Ovary (tissue), 7 donors: ENCODE measurements at regions not wholly inside any gene's neighbourhood (a gene's known extent, or its start where the extent isn't known, plus 50 kb on each side); places are given as distances from the start of the nearest gene placed in this dataset.

ENCODE experiments used
- DNase-seq, 5 donors: peaks; one replicate each; pipeline ENCODE4 v3.0.0-alpha.2; 2019 to 2020
- H3K27ac ChIP-seq, 2 donors: fragments of 200-600 bp; one replicate each; pipeline versions ENCODE4 v1.5.1 to v1.8.0; 2019 to 2022
- H3K27me3 ChIP-seq: fragments of 200-600 bp; one replicate; pipeline ENCODE4 v1.8.0; 2022
- H3K36me3 ChIP-seq: fragments of 200-600 bp; sonication (generic); one replicate; pipeline ENCODE4 v1.5.1; 2019
- H3K4me1 ChIP-seq: one replicate; pipeline ENCODE4 v1.8.1; 2013; ENCODE audit warnings: mild to moderate bottlenecking, moderate library complexity; ENCODE audit not compliant: insufficient read depth
- H3K4me3 ChIP-seq: fragments of 200-600 bp; sonication (generic); one replicate; pipeline ENCODE4 v1.5.1; 2017
- H3K9me3 ChIP-seq, 2 donors: fragments of 200-600 bp in 1 of 2; sonication (generic) in 1 of 2; one replicate each; pipeline versions ENCODE4 v1.5.1 to v1.8.1; 2013 to 2019; ENCODE audit warnings: mild to moderate bottlenecking in 1 of 2, moderate library complexity in 1 of 2
- CTCF ChIP-seq, 3 donors: fragments of 450-650 bp in 2 of 3; fragments of 200-600 bp in 1 of 3; IDR thresholded peaks; one replicate each; pipeline versions ENCODE4 v1.5.1 to v1.8.0; 2016 to 2022; ENCODE audit warnings: antibody characterized with exemption in 3 of 3, mild to moderate bottlenecking in 1 of 3
- EP300 ChIP-seq: sonication (generic); formaldehyde crosslinking; IDR thresholded peaks from one replicate; pipeline ENCODE4 v1.6.1; 2017; ENCODE audit warnings: antibody characterized with exemption
- POLR2A ChIP-seq: fragments of 450-650 bp; IDR thresholded peaks from one replicate; pipeline ENCODE4 v1.6.1; 2017; ENCODE audit warnings: antibody characterized with exemption, mild to moderate bottlenecking, moderate library complexity
- WGBS, 3 donors: extraction: QIAGEN DNeasy Blood & Tissue Kit in 1 of 3; methylation state at CpG; one replicate each; pipeline versions ENCODE4 v1.1.5 to v1.1.7; 2013 to 2017; 5-methylcytosine and 5-hydroxymethylcytosine counted together
- intact Hi-C, 4 donors: fragments of 100-400 bp; cut with DNase I; formaldehyde crosslinking; loops; one replicate each; pipeline versions ENCODE4 v1.11.0 to v1.15.1; 2022 to 2023
- donor health status: DM: no; HTN: no; CAD: no; lungs with moderate emphysema.
- donor health status: DM: no; HTN: no; CAD: no.
- donor health status: Bipolar disorder and iron deficiency.
- donor health status: DM: no; HTN: no; CAD: no.
- donor health status: DM: yes; HTN: yes; CAD: no.

- Histone ChIP-seq H3K27me3 (no peaks in the 10 kb centered on the region), H3K4me3 (no peak overlapping the region), H3K36me3 (no peaks in the 10 kb centered on the region), H3K27ac (no peak overlapping the region), H3K4me1 (peaks cover 2% of the 10 kb centered on the region), H3K9me3 (no peaks in the 10 kb centered on the region)
- TF ChIP-seq EP300 (no peak), CTCF (IDR thresholded peaks at IDR 0.05) (no peak), POLR2A (no peak)
- intact Hi-C loops = loop anchor here (5.0 to 10.0 kb wide), 5 partner anchors 170 to 390 kb away; no protein-coding TSS in a partner anchor
- DNase-seq = no peak
- WGBS, 3 donors = 65 to 72% (median 71%) methylated on average over 5 of the region's 5 CpGs
Observed at GRCh38 chr12:76622351-76622750, 62.8 kb upstream of the OSBPL8 start.

GRCh38 chr12:76622915-76623314, 63.3 kb upstream of the OSBPL8 start:
- no peaks in the 10 kb centered on the region for H3K27me3 ChIP-seq
- H3K27ac ChIP-seq = no peak overlapping the region
- intact Hi-C loops = loop anchor here (5.0 to 10.0 kb wide), 5 partner anchors 169 to 389 kb away; no protein-coding TSS in a partner anchor
- no peaks in the 10 kb centered on the region for H3K36me3 ChIP-seq
- H3K4me1 ChIP-seq = peaks cover 2% of the 10 kb centered on the region
- no peak for TF ChIP-seq CTCF (IDR thresholded peaks at IDR 0.05)
- no peak for TF ChIP-seq POLR2A
- TF ChIP-seq EP300 = no peak
- no peak for DNase-seq
- no peak overlapping the region for H3K4me3 ChIP-seq
- H3K9me3 ChIP-seq = no peaks in the 10 kb centered on the region

- TF ChIP-seq POLR2A (no peak), EP300 (no peak), CTCF (IDR thresholded peaks at IDR 0.05) (no peak)
- H3K27me3 ChIP-seq = no peaks in the 10 kb centered on the region
- H3K36me3 ChIP-seq = no peaks in the 10 kb centered on the region
- no peak overlapping the region for H3K27ac ChIP-seq
- no peak overlapping the region for H3K4me3 ChIP-seq
- 95 to 100% (median 96%) methylated on average over 2 of the region's 2 CpGs for WGBS, 3 donors
- no peak for DNase-seq
- intact Hi-C loops = loop anchor here (5.0 to 10.0 kb wide), 5 partner anchors 168 to 388 kb away; no protein-coding TSS in a partner anchor
- no peaks in the 10 kb centered on the region for H3K9me3 ChIP-seq
- H3K4me1 ChIP-seq = peaks cover 2% of the 10 kb centered on the region
Observed at GRCh38 chr12:76623931-76624330, 64.4 kb upstream of the OSBPL8 start.

GRCh38 chr12:76627346-76628135, 68.0 kb upstream of the OSBPL8 start:
- 73 to 78% (median 75%) methylated on average over 4 of the region's 4 CpGs for WGBS, 3 donors
- no peaks in the 10 kb centered on the region for H3K9me3 ChIP-seq
- no peaks in the 10 kb centered on the region for H3K36me3 ChIP-seq
- no peak for TF ChIP-seq POLR2A
- no peak for TF ChIP-seq EP300
- intact Hi-C loops = loop anchor here in 2 of 4 donors (10.0 kb wide), 2 partner anchors 167 to 377 kb away; no protein-coding TSS in a partner anchor
- no peak overlapping the region for H3K4me3 ChIP-seq
- no peak for DNase-seq
- H3K4me1 ChIP-seq = no peaks in the 10 kb centered on the region
- no peak overlapping the region for H3K27ac ChIP-seq
- H3K27me3 ChIP-seq = no peaks in the 10 kb centered on the region

GRCh38 chr12:76628745-76629144, 69.2 kb upstream of the OSBPL8 start:
- TF ChIP-seq EP300 = no peak
- TF ChIP-seq CTCF (IDR thresholded peaks at IDR 0.05) = no peak
- TF ChIP-seq POLR2A = no peak
- no peaks in the 10 kb centered on the region for H3K4me1 ChIP-seq
- H3K9me3 ChIP-seq = no peaks in the 10 kb centered on the region
- H3K36me3 ChIP-seq = no peaks in the 10 kb centered on the region
- H3K4me3 ChIP-seq = no peak overlapping the region
- no peak for DNase-seq
- H3K27me3 ChIP-seq = no peaks in the 10 kb centered on the region
- intact Hi-C loops = loop anchor here in 2 of 4 donors (10.0 kb wide), 2 partner anchors 166 to 376 kb away; no protein-coding TSS in a partner anchor
- H3K27ac ChIP-seq = no peak overlapping the region
